Hepatocyte (in vitro differentiated cells): ENCODE measurements at regions not wholly inside any gene's neighbourhood (a gene's known extent, or its start where the extent isn't known, plus 50 kb on each side); places are given as distances from the start of the nearest gene placed in this dataset.

Experiments
- DNase-seq: peaks from one replicate; pipeline ENCODE4 v3.0.0-alpha.2; 2016; ENCODE audit warnings: low spot score
- H2AFZ ChIP-seq: fragments of 200-600 bp; sonication (generic); 2 replicates; pipeline ENCODE4 v1.6.0; 2016; ENCODE audit warnings: antibody characterized with exemption, mild to moderate bottlenecking
- H3K27ac ChIP-seq: fragments of 200-600 bp; sonication (generic); 2 replicates; pipeline ENCODE4 v1.5.1; 2016; ENCODE audit warnings: mild to moderate bottlenecking
- H3K27me3 ChIP-seq: fragments of 200-600 bp; sonication (generic); 2 replicates; pipeline ENCODE4 v1.6.1; 2016
- H3K36me3 ChIP-seq: fragments of 200-600 bp; sonication (generic); replicated peaks from 2 replicates; pipeline ENCODE4 v1.5.1; 2016; ENCODE audit warnings: low read depth; ENCODE audit not compliant: insufficient read depth
- H3K4me1 ChIP-seq: fragments of 200-600 bp; sonication (generic); 2 replicates; pipeline ENCODE4 v1.5.1; 2016; ENCODE audit warnings: mild to moderate bottlenecking, moderate library complexity; ENCODE audit not compliant: insufficient read depth
- H3K4me2 ChIP-seq: fragments of 200-600 bp; sonication (generic); 2 replicates; pipeline ENCODE4 v1.6.0; 2016
- H3K4me3 ChIP-seq: fragments of 200-600 bp; sonication (generic); 2 replicates; pipeline ENCODE4 v1.5.1; 2016; ENCODE audit warnings: mild to moderate bottlenecking
- H3K79me2 ChIP-seq: fragments of 200-600 bp; sonication (generic); 2 replicates; pipeline ENCODE4 v1.6.0; 2017; ENCODE audit warnings: mild to moderate bottlenecking
- H3K9me2 ChIP-seq: fragments of 200-600 bp; sonication (generic); replicated peaks from 2 replicates; pipeline ENCODE4 v1.6.0; 2017; ENCODE audit warnings: mild to moderate bottlenecking; ENCODE audit not compliant: insufficient read depth
- H3K9me3 ChIP-seq: fragments of 200-600 bp; sonication (generic); 2 replicates; pipeline ENCODE4 v1.5.1; 2016; ENCODE audit warnings: low read depth, mild to moderate bottlenecking
- H4K20me1 ChIP-seq: fragments of 200-600 bp; sonication (generic); 2 replicates; pipeline ENCODE4 v1.6.0; 2016; ENCODE audit warnings: mild to moderate bottlenecking; ENCODE audit not compliant: insufficient read depth, poor library complexity, severe bottlenecking
- CTCF ChIP-seq: fragments of 200-600 bp; sonication (generic); IDR thresholded peaks from 2 replicates; pipeline ENCODE4 v1.5.1; 2016; ENCODE audit warnings: antibody characterized with exemption, mild to moderate bottlenecking; ENCODE audit not compliant: poor library complexity
- EZH2 ChIP-seq: fragments of 200-600 bp; sonication (generic); IDR thresholded peaks from 2 replicates; pipeline ENCODE4 v1.6.1; 2016; ENCODE audit warnings: antibody characterized with exemption, mild to moderate bottlenecking, borderline replicate concordance
- EZH2phosphoT487 ChIP-seq: fragments of 200-600 bp; sonication (generic); IDR thresholded peaks from one replicate; pipeline ENCODE4 v1.6.1; 2018; ENCODE audit warnings: antibody characterized with exemption, mild to moderate bottlenecking, low read depth, moderate library complexity; ENCODE audit not compliant: unreplicated experiment, severe bottlenecking
- WGBS: methylation state at CpG from one replicate; pipeline ENCODE4 v1.1.6; 2016; ENCODE audit warnings: low lambda C conversion rate; ENCODE audit errors: missing lambda C conversion rate; 5-methylcytosine and 5-hydroxymethylcytosine counted together

- Histone ChIP-seq H3K36me3 (no peaks in the 10 kb centered on the region), H2AFZ (no peak overlapping the region), H3K4me1 (no peaks in the 10 kb centered on the region), H3K27me3 (no peaks in the 10 kb centered on the region), H3K4me3 (no peak overlapping the region), H3K4me2 (no peak overlapping the region), H3K27ac (no peak overlapping the region), H4K20me1 (no peaks in the 10 kb centered on the region), H3K79me2 (no peaks in the 10 kb centered on the region), H3K9me2 (no peaks in the 10 kb centered on the region), H3K9me3 (no peaks in the 10 kb centered on the region)
- DNase-seq: no peak
- no peak for TF ChIP-seq CTCF
- TF ChIP-seq EZH2phosphoT487: no peak
- TF ChIP-seq EZH2: no peak
- WGBS: 86% methylated on average over 3 of the region's 3 CpGs
These were observed 1025.1 kb upstream of the C9orf72 start for GRCh38 chr9:28598408-28598807.

- H3K27ac ChIP-seq: no peak overlapping the region
- no peak overlapping the region for H3K4me2 ChIP-seq
- H4K20me1 ChIP-seq: no peaks in the 10 kb centered on the region
- WGBS: 89% methylated on average over 1 of the region's 1 CpG
- TF ChIP-seq EZH2phosphoT487: no peak
- TF ChIP-seq CTCF: no peak
- TF ChIP-seq EZH2: no peak
- DNase-seq: no peak
- no peak overlapping the region for H2AFZ ChIP-seq
- H3K4me3 ChIP-seq: no peak overlapping the region
- H3K79me2 ChIP-seq: no peaks in the 10 kb centered on the region
- H3K36me3 ChIP-seq: no peaks in the 10 kb centered on the region
- H3K27me3 ChIP-seq: no peaks in the 10 kb centered on the region
- H3K9me2 ChIP-seq: no peaks in the 10 kb centered on the region
- H3K4me1 ChIP-seq: no peaks in the 10 kb centered on the region
- no peaks in the 10 kb centered on the region for H3K9me3 ChIP-seq
These were observed 1026.9 kb upstream of the C9orf72 start for GRCh38 chr9:28600226-28600625.

- no peaks in the 10 kb centered on the region for H3K9me2 ChIP-seq
- no peaks in the 10 kb centered on the region for H3K27me3 ChIP-seq
- H4K20me1 ChIP-seq: no peaks in the 10 kb centered on the region
- no peaks in the 10 kb centered on the region for H3K36me3 ChIP-seq
- H3K9me3 ChIP-seq: no peaks in the 10 kb centered on the region
- no peak overlapping the region for H2AFZ ChIP-seq
- TF ChIP-seq EZH2 (no peak), CTCF (no peak), EZH2phosphoT487 (no peak)
- H3K27ac ChIP-seq: no peak overlapping the region
- no peak for DNase-seq
- no peaks in the 10 kb centered on the region for H3K4me1 ChIP-seq
- H3K79me2 ChIP-seq: no peaks in the 10 kb centered on the region
- no peak overlapping the region for H3K4me3 ChIP-seq
- no peak overlapping the region for H3K4me2 ChIP-seq
These were observed 1034.6 kb upstream of the C9orf72 start for GRCh38 chr9:28607843-28608242.

- TF ChIP-seq EZH2phosphoT487 (no peak), CTCF (no peak), EZH2 (no peak)
- Histone ChIP-seq H3K36me3 (no peaks in the 10 kb centered on the region), H3K79me2 (no peaks in the 10 kb centered on the region), H3K9me3 (no peaks in the 10 kb centered on the region), H3K4me3 (no peak overlapping the region), H3K9me2 (no peaks in the 10 kb centered on the region), H3K27ac (no peak overlapping the region), H2AFZ (no peak overlapping the region), H3K4me2 (no peak overlapping the region), H3K27me3 (no peaks in the 10 kb centered on the region), H4K20me1 (no peaks in the 10 kb centered on the region), H3K4me1 (no peaks in the 10 kb centered on the region)
- no peak for DNase-seq
- 75% methylated on average over 3 of the region's 3 CpGs for WGBS
These were observed 1037.1 kb upstream of the C9orf72 start for GRCh38 chr9:28610339-28610738.
